ENCODE measurements at regions not wholly inside any gene's neighbourhood (a gene's known extent, or its start where the extent isn't known, plus 50 kb on each side); places are given as distances from the start of the nearest gene placed in this dataset.

DNA sequence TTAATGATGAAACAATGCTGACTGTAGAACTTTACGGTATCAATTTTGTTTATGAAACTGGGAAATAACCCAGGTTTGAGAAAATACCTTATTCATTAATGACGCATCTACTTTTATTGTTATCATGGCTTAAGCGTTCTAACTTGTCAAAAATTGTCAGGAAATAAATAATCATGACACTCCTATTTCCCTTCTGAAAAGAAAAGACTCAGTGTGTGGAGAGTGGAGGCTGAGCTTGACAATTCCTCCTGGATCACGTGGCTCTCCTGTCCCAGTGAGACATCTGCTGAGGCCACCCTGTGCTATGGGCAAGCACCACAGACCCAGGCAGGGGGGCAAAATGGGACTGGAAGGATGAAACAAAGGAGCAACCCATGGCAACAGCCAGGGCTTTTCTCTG lies 466.4 kb downstream of the ZNF608 start:
- TF ChIP-seq FOXM1 (CRISPR knock-in tag; IDR thresholded peaks at IDR 0.05) = no peak
- no peak for TF ChIP-seq ZKSCAN8 (CRISPR knock-in tag; IDR thresholded peaks at IDR 0.05; ENCODE audit: borderline replicate concordance)
- TF ChIP-seq, protein P1, sequence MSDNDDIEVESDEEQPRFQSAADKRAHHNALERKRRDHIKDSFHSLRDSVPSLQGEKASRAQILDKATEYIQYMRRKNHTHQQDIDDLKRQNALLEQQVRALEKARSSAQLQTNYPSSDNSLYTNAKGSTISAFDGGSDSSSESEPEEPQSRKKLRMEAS (IDR thresholded peaks at IDR 0.05) = no peak
- no peak for TF ChIP-seq FIP1L1 (IDR thresholded peaks at IDR 0.05; ENCODE audit: borderline replicate concordance, insufficient read depth, low read depth, low read length)
- no peak for TF ChIP-seq SNRNP70 (IDR thresholded peaks at IDR 0.05; ENCODE audit: low read depth, low read length)
- TF ChIP-seq, protein P2, sequence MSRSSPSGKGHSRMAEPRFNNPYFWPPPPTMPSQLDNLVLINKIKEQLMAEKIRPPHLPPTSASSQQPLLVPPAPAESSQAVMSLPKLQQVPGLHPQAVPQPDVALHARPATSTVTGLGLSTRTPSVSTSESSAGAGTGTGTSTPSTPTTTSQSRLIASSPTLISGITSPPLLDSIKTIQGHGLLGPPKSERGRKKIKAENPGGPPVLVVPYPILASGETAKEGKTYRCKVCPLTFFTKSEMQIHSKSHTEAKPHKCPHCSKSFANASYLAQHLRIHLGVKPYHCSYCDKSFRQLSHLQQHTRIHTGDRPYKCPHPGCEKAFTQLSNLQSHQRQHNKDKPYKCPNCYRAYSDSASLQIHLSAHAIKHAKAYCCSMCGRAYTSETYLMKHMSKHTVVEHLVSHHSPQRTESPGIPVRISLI (CRISPR knock-in tag; IDR thresholded peaks at IDR 0.05; ENCODE audit: borderline replicate concordance) = no peak
- no peak for TF ChIP-seq ZNF549 (CRISPR knock-in tag; IDR thresholded peaks at IDR 0.05)
- TF ChIP-seq ZNF17 (CRISPR knock-in tag; IDR thresholded peaks at IDR 0.05) = no peak
- no peak for TF ChIP-seq SYNCRIP (IDR thresholded peaks at IDR 0.05; ENCODE audit: insufficient read depth, low read depth, low read length)
- TF ChIP-seq CAMTA2 (CRISPR knock-in tag; IDR thresholded peaks at IDR 0.05; ENCODE audit: borderline replicate concordance) = no peak
- no peak for TF ChIP-seq DZIP1 (CRISPR knock-in tag; IDR thresholded peaks at IDR 0.05)
- TF ChIP-seq ATF1 (CRISPR knock-in tag; IDR thresholded peaks at IDR 0.05) = no peak
- TF ChIP-seq MAFG (CRISPR knock-in tag; IDR thresholded peaks at IDR 0.05) = no peak
- TF ChIP-seq, protein P3, sequence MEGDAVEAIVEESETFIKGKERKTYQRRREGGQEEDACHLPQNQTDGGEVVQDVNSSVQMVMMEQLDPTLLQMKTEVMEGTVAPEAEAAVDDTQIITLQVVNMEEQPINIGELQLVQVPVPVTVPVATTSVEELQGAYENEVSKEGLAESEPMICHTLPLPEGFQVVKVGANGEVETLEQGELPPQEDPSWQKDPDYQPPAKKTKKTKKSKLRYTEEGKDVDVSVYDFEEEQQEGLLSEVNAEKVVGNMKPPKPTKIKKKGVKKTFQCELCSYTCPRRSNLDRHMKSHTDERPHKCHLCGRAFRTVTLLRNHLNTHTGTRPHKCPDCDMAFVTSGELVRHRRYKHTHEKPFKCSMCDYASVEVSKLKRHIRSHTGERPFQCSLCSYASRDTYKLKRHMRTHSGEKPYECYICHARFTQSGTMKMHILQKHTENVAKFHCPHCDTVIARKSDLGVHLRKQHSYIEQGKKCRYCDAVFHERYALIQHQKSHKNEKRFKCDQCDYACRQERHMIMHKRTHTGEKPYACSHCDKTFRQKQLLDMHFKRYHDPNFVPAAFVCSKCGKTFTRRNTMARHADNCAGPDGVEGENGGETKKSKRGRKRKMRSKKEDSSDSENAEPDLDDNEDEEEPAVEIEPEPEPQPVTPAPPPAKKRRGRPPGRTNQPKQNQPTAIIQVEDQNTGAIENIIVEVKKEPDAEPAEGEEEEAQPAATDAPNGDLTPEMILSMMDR (CRISPR knock-in tag; IDR thresholded peaks at IDR 0.05) = no peak
